ENCODE measurements at regions not wholly inside any gene's neighbourhood (a gene's known extent, or its start where the extent isn't known, plus 50 kb on each side); places are given as distances from the start of the nearest gene placed in this dataset.

- no peak for DNase-seq (ENCODE audit: extremely low read depth, low read depth)
Observed at GRCh38 chr10:29105516-29106215, 183.2 kb upstream of the LYZL1 start.

- no peak for DNase-seq (ENCODE audit: extremely low read depth, low read depth)
Observed at GRCh38 chr10:29106287-29106686, 182.6 kb upstream of the LYZL1 start.

GRCh38 chr10:29107866-29108498 lies 180.9 kb upstream of the LYZL1 start:
- DNase-seq (ENCODE audit: extremely low read depth, low read depth): no peak

GRCh38 chr10:29109707-29110571 lies 178.9 kb upstream of the LYZL1 start:
- no peak for DNase-seq (ENCODE audit: extremely low read depth, low read depth)

- no peak for DNase-seq (ENCODE audit: extremely low read depth, low read depth)
Observed at GRCh38 chr10:29112827-29113615, 175.8 kb upstream of the LYZL1 start.

- DNase-seq (ENCODE audit: extremely low read depth, low read depth): no peak
Observed at GRCh38 chr10:29113616-29113945, 175.3 kb upstream of the LYZL1 start.

GRCh38 chr10:29114141-29114540 lies 174.7 kb upstream of the LYZL1 start:
- DNase-seq (ENCODE audit: extremely low read depth, low read depth): no peak

- no peak for DNase-seq (ENCODE audit: extremely low read depth, low read depth)
Observed at GRCh38 chr10:29117781-29118180, 171.1 kb upstream of the LYZL1 start.

- DNase-seq (ENCODE audit: extremely low read depth, low read depth): no peak
Observed at GRCh38 chr10:29119374-29119773, 169.5 kb upstream of the LYZL1 start.

- no peak for DNase-seq (ENCODE audit: extremely low read depth, low read depth)
Observed at GRCh38 chr10:29120216-29120615, 168.7 kb upstream of the LYZL1 start.

GRCh38 chr10:29124864-29125263 lies 164.0 kb upstream of the LYZL1 start:
- DNase-seq (ENCODE audit: extremely low read depth, low read depth): no peak

- DNase-seq (ENCODE audit: extremely low read depth, low read depth): no peak
Observed at GRCh38 chr10:29127037-29127700, 161.7 kb upstream of the LYZL1 start.

GRCh38 chr10:29127731-29128130 lies 161.1 kb upstream of the LYZL1 start:
- DNase-seq (ENCODE audit: extremely low read depth, low read depth): no peak

- DNase-seq (ENCODE audit: extremely low read depth, low read depth): no peak
Observed at GRCh38 chr10:29130190-29130673, 158.6 kb upstream of the LYZL1 start.

- DNase-seq (ENCODE audit: extremely low read depth, low read depth): no peak
Observed at GRCh38 chr10:29131952-29132547, 156.8 kb upstream of the LYZL1 start.

- DNase-seq (ENCODE audit: extremely low read depth, low read depth): no peak
Observed at GRCh38 chr10:29132551-29133111, 156.2 kb upstream of the LYZL1 start.

GRCh38 chr10:29135337-29135736 lies 153.5 kb upstream of the LYZL1 start:
- no peak for DNase-seq (ENCODE audit: extremely low read depth, low read depth)

GRCh38 chr10:29136411-29136810 lies 152.5 kb upstream of the LYZL1 start:
- DNase-seq (ENCODE audit: extremely low read depth, low read depth): no peak

GRCh38 chr10:29140151-29140550 lies 148.7 kb upstream of the LYZL1 start:
- no peak for DNase-seq (ENCODE audit: extremely low read depth, low read depth)

- DNase-seq (ENCODE audit: extremely low read depth, low read depth): no peak
Observed at GRCh38 chr10:29140991-29141390, 147.9 kb upstream of the LYZL1 start.
